D721Med (cell line): ENCODE measurements at regions not wholly inside any gene's neighbourhood (a gene's known extent, or its start where the extent isn't known, plus 50 kb on each side); places are given as distances from the start of the nearest gene placed in this dataset.
"Not testable (repeated sequence)": the region's sequence is repeated elsewhere in the genome, so short reads cannot be mapped to it uniquely, and the experiment has no call there.

Experiments used
- DNase-seq: peaks from one replicate; pipeline ENCODE4 v3.0.0; 2011; ENCODE audit warnings: low spot score; ENCODE audit not compliant: insufficient read length
- FAIRE-seq: peaks from 2 replicates; lab custom pipeline; 2011; peaks lifted over from hg19 to GRCh38; lab: Jason Lieb, UNC
- CTCF ChIP-seq: IDR thresholded peaks from 2 replicates; pipeline ENCODE4 v1.5.1; 2012; ENCODE audit warnings: mild to moderate bottlenecking, control low read depth; ENCODE audit not compliant: insufficient read depth; ENCODE audit errors: missing control alignments

- TF ChIP-seq CTCF, result no peak
- FAIRE-seq (no peak), DNase-seq (no peak)
Observed at GRCh38 chr17:54451051-54451450, 449.6 kb upstream of the TOM1L1 start.

GRCh38 chr17:54452666-54453348, 447.8 kb upstream of the TOM1L1 start:
- DNase-seq (no peak), FAIRE-seq (no peak)
- no peak for TF ChIP-seq CTCF

GRCh38 chr17:54455251-54455868, 445.3 kb upstream of the TOM1L1 start:
- DNase-seq (no peak), FAIRE-seq (no peak)
- TF ChIP-seq CTCF, result no peak

- not testable (repeated sequence) for DNase-seq, FAIRE-seq
Observed at GRCh38 chr17:54465443-54465842, 435.2 kb upstream of the TOM1L1 start.

GRCh38 chr17:54466875-54467274, 433.8 kb upstream of the TOM1L1 start:
- DNase-seq (no peak), FAIRE-seq (no peak)
- TF ChIP-seq CTCF, result no peak

GRCh38 chr17:54482843-54483242, 417.8 kb upstream of the TOM1L1 start:
- FAIRE-seq (no peak), DNase-seq (no peak)
- no peak for TF ChIP-seq CTCF

- FAIRE-seq (no peak), DNase-seq (no peak)
- no peak for TF ChIP-seq CTCF
Observed at GRCh38 chr17:54493691-54494090, 407.0 kb upstream of the TOM1L1 start.
